K562 (cell line): ENCODE measurements at regions not wholly inside any gene's neighbourhood (a gene's known extent, or its start where the extent isn't known, plus 50 kb on each side); places are given as distances from the start of the nearest gene placed in this dataset.

ENCODE experiments used
- ATAC-seq: fragments of 200-7000 bp; cut with Tn5 transposase; 3 replicates; pipeline ENCODE4 v1.9.1; 2020; ENCODE audit warnings: moderate library complexity
- BruUV-seq: library from RNA; stranded (reverse); fragments of 400-500 nt; replicated peaks from 2 replicates; lab custom pipeline; 2021; lab: Mats Ljungman, UMichigan
- CTCF ChIA-PET: fragments of 300-600 bp; formaldehyde crosslinking; extraction: SDS; loops from one replicate; lab custom pipeline; 2021; ENCODE audit warnings: low intra/inter-chr PET ratio; lab: Yijun Ruan, JAX
- POLR2A ChIA-PET: fragments of 300-600, 350-650 bp; sonication (Branson Sonifier 250); formaldehyde crosslinking; extraction: SDS; loops from one replicate; lab custom pipeline; 2021; ENCODE audit warnings: antibody characterized with exemption, inconsistent platforms; lab: Yijun Ruan, JAX
- DNase-seq, 4 experiments: peaks; one replicate each; pipeline versions ENCODE4 v3.0.0 to v3.0.0-alpha.2; 2011 to 2018; ENCODE audit warnings: low spot score in 3 of 4, mixed read lengths in 3 of 4; ENCODE audit errors: extremely low read depth in 1 of 4
- FAIRE-seq: peaks from 2 replicates; lab custom pipeline; 2011; peaks lifted over from hg19 to GRCh38; lab: Jason Lieb, UNC
- H2AFZ ChIP-seq: 2 replicates; pipeline ENCODE4 v1.6.0; 2011; ENCODE audit warnings: low read depth, low read length, control low read depth, inconsistent platforms
- H3K27ac ChIP-seq: fragments of 200-600 bp; 3 replicates; pipeline ENCODE4 v1.8.0; 2011; ENCODE audit warnings: low read depth, mild to moderate bottlenecking, control low read depth, inconsistent platforms, low read length, moderate library complexity, mixed read lengths; ENCODE audit errors: extremely low read depth
- H3K27me3 ChIP-seq, 2 experiments: fragments of 300-600 bp in 1 of 2; 2 replicates in 1 of 2; 3 replicates in 1 of 2; pipeline versions ENCODE4 v1.6.0 to v1.8.0; 2011; ENCODE audit warnings: inconsistent platforms in 2 of 2, low read length in 2 of 2, mild to moderate bottlenecking in 1 of 2, mixed read lengths in 1 of 2, moderate library complexity in 1 of 2; ENCODE audit not compliant: control insufficient read depth in 2 of 2, insufficient read depth in 2 of 2
- H3K36me3 ChIP-seq: fragments of 300-600 bp; 3 replicates; pipeline ENCODE4 v1.8.0; 2011; ENCODE audit warnings: mild to moderate bottlenecking, low read length, inconsistent platforms; ENCODE audit not compliant: control insufficient read depth, insufficient read depth
- H3K4me1 ChIP-seq, 2 experiments: fragments of 200-600 bp in 1 of 2; replicated peaks in 1 of 2; 2 replicates in 1 of 2; 3 replicates in 1 of 2; pipeline versions ENCODE4 v1.5.1 to v1.8.0; 2011; ENCODE audit warnings: inconsistent platforms in 2 of 2, low read length in 2 of 2, mild to moderate bottlenecking in 1 of 2, mixed read lengths in 1 of 2, moderate library complexity in 1 of 2; ENCODE audit not compliant: control insufficient read depth in 2 of 2, insufficient read depth in 2 of 2
- H3K4me2 ChIP-seq: 2 replicates; pipeline ENCODE4 v1.6.1; 2011; ENCODE audit warnings: low read length, control low read depth, inconsistent platforms, mixed read lengths; ENCODE audit not compliant: insufficient read depth
- H3K4me3 ChIP-seq: fragments of 200-600 bp; sonication (generic), shearing (Covaris generic); 2 replicates; pipeline ENCODE4 v1.5.1; 2016; ENCODE audit warnings: control low read depth, inconsistent platforms
- H3K79me2 ChIP-seq: fragments of 200-600 bp; 3 replicates; pipeline ENCODE4 v1.8.0; 2011; ENCODE audit warnings: low read length, inconsistent platforms; ENCODE audit not compliant: control insufficient read depth, insufficient read depth
- H3K9ac ChIP-seq, 2 experiments: 2 replicates each; pipeline versions ENCODE4 v1.6.0 to v1.6.1; 2011; ENCODE audit warnings: low read depth in 2 of 2, low read length in 2 of 2, control low read depth in 1 of 2, inconsistent platforms in 1 of 2, mild to moderate bottlenecking in 1 of 2, mixed read lengths in 1 of 2; ENCODE audit not compliant: insufficient read depth in 1 of 2
- H3K9me1 ChIP-seq: one replicate; pipeline ENCODE4 v1.6.0; 2011; ENCODE audit warnings: inconsistent platforms, mild to moderate bottlenecking, low read length, moderate library complexity; ENCODE audit not compliant: control insufficient read depth, insufficient read depth
- H3K9me3 ChIP-seq: replicated peaks from 2 replicates; pipeline ENCODE4 v1.5.1; 2011; ENCODE audit warnings: low read depth, low read length, inconsistent platforms; ENCODE audit not compliant: control insufficient read depth, insufficient read depth
- H4K20me1 ChIP-seq: replicated peaks from 2 replicates; pipeline ENCODE4 v1.6.1; 2011; ENCODE audit warnings: low read length, inconsistent platforms, mixed read lengths; ENCODE audit not compliant: control insufficient read depth, insufficient read depth
- ATF7 ChIP-seq: fragments of 450-650 bp; IDR thresholded peaks from 2 replicates; pipeline ENCODE4 v1.7.1; 2014; ENCODE audit warnings: mild to moderate bottlenecking, moderate library complexity
- BCOR ChIP-seq: fragments of 450-650 bp; IDR thresholded peaks from 2 replicates; pipeline ENCODE4 v1.6.1; 2016
- DPF2 ChIP-seq: fragments of 450-650 bp; IDR thresholded peaks from 2 replicates; pipeline ENCODE4 v1.6.1; 2016
- EP300 ChIP-seq: IDR thresholded peaks from 2 replicates; pipeline ENCODE4 v1.6.1; 2012; ENCODE audit warnings: low read length, improper control_type of control experiment
- GABPA ChIP-seq: fragments of 200-800 bp; sonication (Bioruptor generic); conservative IDR thresholded peaks from 2 replicates; pipeline ENCODE4 v1.6.1; 2016; ENCODE audit warnings: low read depth, missing genetic modification characterization, missing compliant biosample characterization
- PCBP2 ChIP-seq: fragments of 200-400 bp; formaldehyde crosslinking; IDR thresholded peaks from 2 replicates; pipeline ENCODE4 v1.6.1; 2018; ENCODE audit warnings: low read length, low read depth, mild to moderate bottlenecking, moderate library complexity; ENCODE audit not compliant: poor library complexity, severe bottlenecking
- POLR2A ChIP-seq: fragments of 450-650 bp; conservative IDR thresholded peaks from 2 replicates; pipeline ENCODE4 v1.6.1; 2016
- PRMT5 ChIP-seq: sonication (generic); formaldehyde crosslinking; IDR thresholded peaks from 2 replicates; pipeline ENCODE4 v1.5.0; 2020; ENCODE audit warnings: missing genetic modification reagents
- SAFB2 ChIP-seq: fragments of 200-400 bp; formaldehyde crosslinking; IDR thresholded peaks from 2 replicates; pipeline ENCODE4 v1.6.1; 2018; ENCODE audit warnings: borderline replicate concordance, low read length, low read depth, moderate library complexity; ENCODE audit not compliant: severe bottlenecking
- TCF7L2 ChIP-seq: fragments of 150-350 bp; IDR thresholded peaks from 2 replicates; pipeline ENCODE4 v1.6.1; 2016; ENCODE audit warnings: low read depth, mild to moderate bottlenecking, low read length, moderate library complexity
- ZNF133 ChIP-seq: fragments of 250-450 bp; sonication (Bioruptor Pico); IDR thresholded peaks from 2 replicates; pipeline ENCODE4 v1.4.0; 2020; ENCODE audit warnings: mild to moderate bottlenecking
- ZNF175 ChIP-seq: fragments of 200-800 bp; sonication (Bioruptor generic); IDR thresholded peaks from 2 replicates; pipeline ENCODE4 v1.6.1; 2016; ENCODE audit warnings: low read depth, mild to moderate bottlenecking, missing genetic modification characterization, missing compliant biosample characterization
- ZNF224 ChIP-seq: sonication (generic); formaldehyde crosslinking; IDR thresholded peaks from 2 replicates; pipeline ENCODE4 v1.8.0; 2022; ENCODE audit warnings: mild to moderate bottlenecking, missing genetic modification reagents
- in situ Hi-C: fragments of 300-500 bp; cut with MboI; formaldehyde crosslinking; loops from 4 replicates; pipeline ENCODE4 v1.15.0; 2018; ENCODE audit warnings: inconsistent platforms, mixed read lengths
- intact Hi-C: fragments of 100-400 bp; cut with micrococcal nuclease; formaldehyde crosslinking; loops from 2 replicates; pipeline ENCODE4 v1.14.2; 2022
- TF ChIP-seq, protein P1 (sequence below): fragments of 450-650 bp; IDR thresholded peaks from 2 replicates; pipeline ENCODE4 v1.6.1; 2016
- TF ChIP-seq, protein P2 (sequence below): fragments of 250-450 bp; sonication (Bioruptor Pico); IDR thresholded peaks from 2 replicates; pipeline ENCODE4 v1.8.0; 2021; ENCODE audit warnings: moderate library complexity, mild to moderate bottlenecking, inconsistent platforms
- TF ChIP-seq, protein P3 (sequence below), 2 experiments: IDR thresholded peaks in 1 of 2; conservative IDR thresholded peaks in 1 of 2; 2 replicates each; pipeline ENCODE4 v1.6.1; 2016; ENCODE audit warnings: low read depth in 2 of 2, mild to moderate bottlenecking in 1 of 2, missing compliant biosample characterization in 1 of 2, missing genetic modification characterization in 1 of 2, moderate library complexity in 1 of 2
- TF ChIP-seq, protein P4 (sequence below): conservative IDR thresholded peaks from 2 replicates; pipeline ENCODE4 v1.6.1; 2011; ENCODE audit warnings: low read depth, mild to moderate bottlenecking, low read length; ENCODE audit not compliant: control insufficient read depth

DNA sequence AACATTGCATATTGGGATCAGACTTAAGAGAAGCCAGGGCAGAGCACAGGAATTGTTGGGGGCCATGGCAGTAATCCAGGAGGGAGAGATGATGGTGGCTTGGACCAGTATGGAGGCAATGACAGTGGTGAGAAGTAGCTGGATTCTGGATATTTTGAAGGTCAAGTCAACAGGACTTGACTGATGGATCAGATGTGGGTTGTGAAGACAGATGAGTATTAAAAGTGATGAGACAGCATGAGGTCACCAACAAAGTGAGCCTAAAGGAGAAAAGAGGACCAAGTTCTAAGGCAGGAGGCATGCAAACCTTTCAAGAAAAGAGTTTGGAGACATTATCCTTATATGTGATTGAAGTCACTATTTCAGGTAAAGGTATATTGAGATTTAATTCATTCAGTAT lies 56.6 kb upstream of the TIPARP start:
- peak; percentile 44 for FAIRE-seq
- POLR2A ChIA-PET = interaction anchor here (0.5 to 2.6 kb wide), 2 partner anchors 12 to 13 kb away, joined by 4 to 10 read pairs; no protein-coding TSS in a partner anchor
- CTCF ChIA-PET = no interaction called here
- Histone ChIP-seq H3K36me3 (no peaks in the 10 kb centered on the region), H3K9ac (no peak overlapping the region), H3K9me3 (no peaks in the 10 kb centered on the region), H3K79me2 (no peaks in the 10 kb centered on the region), H3K4me3 (no peak overlapping the region), H3K4me2 (no peak overlapping the region), H4K20me1 (no peaks in the 10 kb centered on the region), H3K27ac (no peak overlapping the region), H3K9me1 (no peaks in the 10 kb centered on the region), H2AFZ (no peak overlapping the region), H3K4me1 (peaks cover 6 to 10% of the 10 kb centered on the region in 2 experiments; a peak in 3 of 5 replicates), H3K27me3 (no peaks in the 10 kb centered on the region)
- DNase-seq = no peak
- in situ Hi-C loops (no loop called here), intact Hi-C loops (no loop called here)
- BruUV-seq = no TSS peak
- ATAC-seq = peak; percentile 19; the same call in 1 of the 3 replicates
- TF ChIP-seq PCBP2 (no peak), POLR2A (no peak), DPF2 (peak; percentile 39; the same call in 1 of the 2 replicates), EP300 (0 out of 2 replicates have a peak, but pooled peaks have one; percentile 17), ZNF175 (no peak), ATF7 (peak; percentile 60), TCF7L2 (no peak), ZNF224 (CRISPR knock-in tag) (no peak), GABPA (tag) (no peak), ZNF133 (CRISPR knock-in tag) (no peak), PRMT5 (CRISPR knock-in tag) (no peak), BCOR (no peak), SAFB2 (no peak)
- TF ChIP-seq, protein P1, sequence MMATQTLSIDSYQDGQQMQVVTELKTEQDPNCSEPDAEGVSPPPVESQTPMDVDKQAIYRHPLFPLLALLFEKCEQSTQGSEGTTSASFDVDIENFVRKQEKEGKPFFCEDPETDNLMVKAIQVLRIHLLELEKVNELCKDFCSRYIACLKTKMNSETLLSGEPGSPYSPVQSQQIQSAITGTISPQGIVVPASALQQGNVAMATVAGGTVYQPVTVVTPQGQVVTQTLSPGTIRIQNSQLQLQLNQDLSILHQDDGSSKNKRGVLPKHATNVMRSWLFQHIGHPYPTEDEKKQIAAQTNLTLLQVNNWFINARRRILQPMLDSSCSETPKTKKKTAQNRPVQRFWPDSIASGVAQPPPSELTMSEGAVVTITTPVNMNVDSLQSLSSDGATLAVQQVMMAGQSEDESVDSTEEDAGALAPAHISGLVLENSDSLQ = peak; percentile 62
- TF ChIP-seq, protein P2, sequence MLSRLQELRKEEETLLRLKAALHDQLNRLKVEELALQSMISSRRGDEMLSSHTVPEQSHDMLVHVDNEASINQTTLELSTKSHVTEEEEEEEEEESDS = no peak
- TF ChIP-seq, protein P3, sequence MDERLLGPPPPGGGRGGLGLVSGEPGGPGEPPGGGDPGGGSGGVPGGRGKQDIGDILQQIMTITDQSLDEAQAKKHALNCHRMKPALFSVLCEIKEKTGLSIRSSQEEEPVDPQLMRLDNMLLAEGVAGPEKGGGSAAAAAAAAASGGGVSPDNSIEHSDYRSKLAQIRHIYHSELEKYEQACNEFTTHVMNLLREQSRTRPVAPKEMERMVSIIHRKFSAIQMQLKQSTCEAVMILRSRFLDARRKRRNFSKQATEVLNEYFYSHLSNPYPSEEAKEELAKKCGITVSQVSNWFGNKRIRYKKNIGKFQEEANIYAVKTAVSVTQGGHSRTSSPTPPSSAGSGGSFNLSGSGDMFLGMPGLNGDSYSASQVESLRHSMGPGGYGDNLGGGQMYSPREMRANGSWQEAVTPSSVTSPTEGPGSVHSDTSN (CRISPR knock-in tag; IDR thresholded peaks at IDR 0.05; ENCODE audit: low read depth) = no peak
- TF ChIP-seq, protein P3 (tag; conservative IDR thresholded peaks at IDR 0.05; ENCODE audit: low read depth) = peak; percentile 75
- TF ChIP-seq, protein P4, sequence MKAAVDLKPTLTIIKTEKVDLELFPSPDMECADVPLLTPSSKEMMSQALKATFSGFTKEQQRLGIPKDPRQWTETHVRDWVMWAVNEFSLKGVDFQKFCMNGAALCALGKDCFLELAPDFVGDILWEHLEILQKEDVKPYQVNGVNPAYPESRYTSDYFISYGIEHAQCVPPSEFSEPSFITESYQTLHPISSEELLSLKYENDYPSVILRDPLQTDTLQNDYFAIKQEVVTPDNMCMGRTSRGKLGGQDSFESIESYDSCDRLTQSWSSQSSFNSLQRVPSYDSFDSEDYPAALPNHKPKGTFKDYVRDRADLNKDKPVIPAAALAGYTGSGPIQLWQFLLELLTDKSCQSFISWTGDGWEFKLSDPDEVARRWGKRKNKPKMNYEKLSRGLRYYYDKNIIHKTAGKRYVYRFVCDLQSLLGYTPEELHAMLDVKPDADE = no peak
